IMR-90 (cell line): ENCODE measurements at regions not wholly inside any gene's neighbourhood (a gene's known extent, or its start where the extent isn't known, plus 50 kb on each side); places are given as distances from the start of the nearest gene placed in this dataset.

Source experiments
- ATAC-seq: fragments of 200-7000 bp; cut with Tn5 transposase; 2 replicates; pipeline ENCODE4 v1.9.1; 2020; ENCODE audit warnings: low read depth, mild to moderate bottlenecking, moderate library complexity
- BruUV-seq: library from RNA; stranded (reverse); fragments of 400-500 nt; replicated peaks from 2 replicates; lab custom pipeline; 2021; lab: Mats Ljungman, UMichigan
- CTCF ChIA-PET: fragments of 300-600 bp; formaldehyde crosslinking; extraction: SDS; loops from one replicate; lab custom pipeline; 2021; ENCODE audit warnings: antibody characterized with exemption; lab: Yijun Ruan, JAX
- POLR2A ChIA-PET: fragments of 300-600 bp; sonication (Branson Sonifier 250); formaldehyde crosslinking; loops from one replicate; lab custom pipeline; 2022; ENCODE audit warnings: antibody characterized with exemption; ENCODE audit not compliant: unreplicated experiment; lab: Charles Lee
- DNase-seq: peaks from one replicate; pipeline ENCODE4 v3.0.0; 2013
- H2AFZ ChIP-seq: replicated peaks from 2 replicates; pipeline ENCODE3; 2013; ENCODE audit warnings: low read length, mild to moderate bottlenecking; ENCODE audit not compliant: poor library complexity
- H2AK5ac ChIP-seq: 2 replicates; pipeline ENCODE4 v1.6.1; 2013; ENCODE audit warnings: low read depth, low read length, inconsistent platforms
- H2AK9ac ChIP-seq: replicated peaks from 2 replicates; pipeline ENCODE3; 2013; ENCODE audit warnings: mild to moderate bottlenecking, low read depth, low read length, moderate library complexity; ENCODE audit not compliant: poor library complexity
- H2BK120ac ChIP-seq: 2 replicates; pipeline ENCODE4 v1.6.1; 2013; ENCODE audit warnings: low read depth, low read length, inconsistent platforms
- H2BK15ac ChIP-seq: 3 replicates; pipeline ENCODE4 v1.6.1; 2013; ENCODE audit warnings: low read depth, low read length, inconsistent platforms
- H2BK20ac ChIP-seq: 2 replicates; pipeline ENCODE4 v1.6.1; 2013; ENCODE audit warnings: low read depth, mild to moderate bottlenecking, inconsistent platforms, low read length, moderate library complexity
- H2BK5ac ChIP-seq: 2 replicates; pipeline ENCODE4 v1.6.1; 2013; ENCODE audit warnings: mild to moderate bottlenecking, low read depth, low read length, inconsistent platforms; ENCODE audit not compliant: poor library complexity, severe bottlenecking
- H3K14ac ChIP-seq: replicated peaks from 2 replicates; pipeline ENCODE4 v1.6.1; 2013; ENCODE audit warnings: low read depth, low read length, inconsistent platforms
- H3K18ac ChIP-seq: 2 replicates; pipeline ENCODE4 v1.6.1; 2013; ENCODE audit warnings: low read depth, low read length, control low read depth
- H3K23ac ChIP-seq: 2 replicates; pipeline ENCODE4 v1.6.1; 2013; ENCODE audit warnings: low read depth, low read length, inconsistent platforms
- H3K27ac ChIP-seq: 2 replicates; pipeline ENCODE4 v1.5.1; 2013; ENCODE audit warnings: mild to moderate bottlenecking, control low read depth, low read length; ENCODE audit not compliant: insufficient read depth
- H3K27me3 ChIP-seq: 2 replicates; pipeline ENCODE4 v1.6.1; 2013; ENCODE audit warnings: low read length; ENCODE audit not compliant: control insufficient read depth, insufficient read depth
- H3K36me3 ChIP-seq: 2 replicates; pipeline ENCODE4 v1.6.1; 2013; ENCODE audit warnings: low read length, mixed read lengths; ENCODE audit not compliant: control insufficient read depth, insufficient read depth
- H3K4ac ChIP-seq: 2 replicates; pipeline ENCODE4 v1.6.1; 2013; ENCODE audit warnings: low read depth, low read length, inconsistent platforms
- H3K4me1 ChIP-seq: 2 replicates; pipeline ENCODE4 v1.6.1; 2013; ENCODE audit warnings: low read length, mixed read lengths; ENCODE audit not compliant: control insufficient read depth, insufficient read depth
- H3K4me2 ChIP-seq: 2 replicates; pipeline ENCODE4 v1.6.1; 2013; ENCODE audit warnings: low read depth, mild to moderate bottlenecking, control low read depth, low read length, moderate library complexity
- H3K4me3 ChIP-seq: 2 replicates; pipeline ENCODE4 v1.5.1; 2013; ENCODE audit warnings: low read depth, mild to moderate bottlenecking, control low read depth, low read length, moderate library complexity; ENCODE audit not compliant: insufficient read depth
- H3K56ac ChIP-seq: 2 replicates; pipeline ENCODE4 v1.6.1; 2013; ENCODE audit warnings: low read length, inconsistent platforms; ENCODE audit not compliant: insufficient read depth; ENCODE audit errors: extremely low read depth
- H3K79me1 ChIP-seq, 2 experiments: 2 replicates each; pipeline ENCODE4 v1.6.1; 2013; ENCODE audit warnings: low read length in 2 of 2, inconsistent platforms in 1 of 2, low read depth in 1 of 2
- H3K9ac ChIP-seq: 2 replicates; pipeline ENCODE4 v1.6.1; 2013; ENCODE audit warnings: low read depth, low read length, control low read depth
- H3K9me1 ChIP-seq: 2 replicates; pipeline ENCODE4 v1.6.1; 2013; ENCODE audit warnings: low read length, inconsistent platforms; ENCODE audit not compliant: insufficient read depth
- H3K9me3 ChIP-seq: 2 replicates; pipeline ENCODE4 v1.6.1; 2013; ENCODE audit warnings: low read length; ENCODE audit not compliant: control insufficient read depth, insufficient read depth
- H4K20me1 ChIP-seq: 2 replicates; pipeline ENCODE4 v1.6.1; 2013; ENCODE audit warnings: low read length, inconsistent platforms; ENCODE audit not compliant: insufficient read depth
- H4K5ac ChIP-seq: 2 replicates; pipeline ENCODE4 v1.6.1; 2013; ENCODE audit warnings: mild to moderate bottlenecking, low read depth, low read length, control low read depth
- H4K8ac ChIP-seq, 2 experiments: 2 replicates each; pipeline ENCODE4 v1.6.1; 2013; ENCODE audit warnings: low read depth in 2 of 2, low read length in 2 of 2, control low read depth in 1 of 2, inconsistent platforms in 1 of 2
- H4K91ac ChIP-seq: 2 replicates; pipeline ENCODE4 v1.6.1; 2013; ENCODE audit warnings: low read depth, low read length, inconsistent platforms; ENCODE audit not compliant: insufficient read depth
- CHD1 ChIP-seq: IDR thresholded peaks from 2 replicates; pipeline ENCODE4 v1.6.1; 2012; ENCODE audit warnings: low read depth, low read length, improper control_type of control experiment
- ELK1 ChIP-seq: fragments of 150-350 bp; IDR thresholded peaks from 2 replicates; pipeline ENCODE4 v1.6.1; 2016; ENCODE audit warnings: low read depth, mild to moderate bottlenecking, low read length, moderate library complexity, borderline replicate concordance
- FOS ChIP-seq: fragments of 150-350 bp; IDR thresholded peaks from 2 replicates; pipeline ENCODE4 v1.6.1; 2016; ENCODE audit warnings: low read depth, low read length
- MAZ ChIP-seq: IDR thresholded peaks from 2 replicates; pipeline ENCODE4 v1.6.1; 2012; ENCODE audit warnings: low read depth, mild to moderate bottlenecking, low read length, improper control_type of control experiment, moderate library complexity, borderline replicate concordance
- RFX5 ChIP-seq: IDR thresholded peaks from 2 replicates; pipeline ENCODE4 v1.8.0; 2012; ENCODE audit warnings: low read depth, mild to moderate bottlenecking, low read length, moderate library complexity
- SMC3 ChIP-seq: fragments of 150-350 bp; IDR thresholded peaks from 2 replicates; pipeline ENCODE4 v1.6.1; 2016; ENCODE audit warnings: low read depth, mild to moderate bottlenecking, antibody characterized with exemption, low read length, moderate library complexity
- WGBS, 2 experiments: methylation state at CpG; one replicate each; pipeline versions ENCODE4 v1.1.5 to v1.1.7; 2013; ENCODE audit warnings: missing lambda C conversion rate in 2 of 2; ENCODE audit not compliant: insufficient read length in 1 of 2; ENCODE audit errors: extremely low coverage in 2 of 2; 5-methylcytosine and 5-hydroxymethylcytosine counted together
- dilution Hi-C: fragments of 300-500 bp; cut with HindIII; formaldehyde crosslinking; loops from one replicate; pipeline ENCODE4 v1.14.3; 2018; ENCODE audit warnings: low sequenced_read_pairs; ENCODE audit not compliant: unreplicated experiment
- in situ Hi-C: fragments of 300-500 bp; cut with MboI; formaldehyde crosslinking; loops from 3 replicates; pipeline ENCODE4 v1.14.3; 2019; ENCODE audit warnings: low sequenced_read_pairs, inconsistent platforms, mixed read lengths
- intact Hi-C: fragments of 100-400 bp; cut with micrococcal nuclease; formaldehyde crosslinking; loops from 2 replicates; pipeline ENCODE4 v1.10.0; 2022
- TF ChIP-seq, protein P1 (sequence below): fragments of 150-350 bp; IDR thresholded peaks from 2 replicates; pipeline ENCODE4 v1.6.1; 2017; ENCODE audit warnings: mild to moderate bottlenecking, antibody characterized with exemption, low read length, low read depth

GRCh38 chr3:64765947-64766346, 78.1 kb upstream of the ADAMTS9 start:
- Histone ChIP-seq H3K9me1 (no peaks in the 10 kb centered on the region), H3K4me3 (no peak overlapping the region), H2BK20ac (no peak overlapping the region), H4K91ac (no peak overlapping the region), H3K27me3 (no peaks in the 10 kb centered on the region), H3K4ac (no peak overlapping the region), H3K23ac (no peak overlapping the region), H4K20me1 (no peaks in the 10 kb centered on the region), H3K56ac (no peak overlapping the region), H3K9ac (no peak overlapping the region), H2BK120ac (no peak overlapping the region), H2BK15ac (no peak overlapping the region), H4K8ac (no peak overlapping the region), H3K4me2 (no peak overlapping the region), H3K27ac (no peak overlapping the region), H4K5ac (no peak overlapping the region), H3K79me1 (no peaks in the 10 kb centered on the region), H3K4me1 (no peaks in the 10 kb centered on the region), H3K14ac (no peak overlapping the region), H2AK9ac (no peak overlapping the region), H3K18ac (no peak overlapping the region), H2BK5ac (no peak overlapping the region), H3K36me3 (no peaks in the 10 kb centered on the region), H2AK5ac (no peak overlapping the region), H2AFZ (no peak overlapping the region), H3K9me3 (no peaks in the 10 kb centered on the region)
- 40% methylated on average over 1 of the region's 4 CpGs; no CpG with 5 or more reads in 1 of the 2 experiments for WGBS, 2 experiments
- intact Hi-C loops (no loop called here), in situ Hi-C loops (no loop called here), dilution Hi-C loops (no loop called here)
- ATAC-seq (no peak), DNase-seq (no peak)
- ChIA-PET POLR2A (no interaction called here), CTCF (no interaction called here)
- TF ChIP-seq MAZ (no peak), CHD1 (no peak), SMC3 (no peak), FOS (no peak), RFX5 (no peak), ELK1 (no peak)
- TF ChIP-seq, protein P1, sequence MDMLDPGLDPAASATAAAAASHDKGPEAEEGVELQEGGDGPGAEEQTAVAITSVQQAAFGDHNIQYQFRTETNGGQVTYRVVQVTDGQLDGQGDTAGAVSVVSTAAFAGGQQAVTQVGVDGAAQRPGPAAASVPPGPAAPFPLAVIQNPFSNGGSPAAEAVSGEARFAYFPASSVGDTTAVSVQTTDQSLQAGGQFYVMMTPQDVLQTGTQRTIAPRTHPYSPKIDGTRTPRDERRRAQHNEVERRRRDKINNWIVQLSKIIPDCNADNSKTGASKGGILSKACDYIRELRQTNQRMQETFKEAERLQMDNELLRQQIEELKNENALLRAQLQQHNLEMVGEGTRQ: no peak
- BruUV-seq: no TSS peak
